HUDEP-2 (cell line): ENCODE measurements at regions not wholly inside any gene's neighbourhood (a gene's known extent, or its start where the extent isn't known, plus 50 kb on each side); places are given as distances from the start of the nearest gene placed in this dataset.

ENCODE experiments used
- DNase-seq, 76 experiments: peaks; one replicate each; lab custom pipeline; 2025; ENCODE audit not compliant: unreplicated experiment in 76 of 76; lab: John Stamatoyannopoulos, UW

DNA sequence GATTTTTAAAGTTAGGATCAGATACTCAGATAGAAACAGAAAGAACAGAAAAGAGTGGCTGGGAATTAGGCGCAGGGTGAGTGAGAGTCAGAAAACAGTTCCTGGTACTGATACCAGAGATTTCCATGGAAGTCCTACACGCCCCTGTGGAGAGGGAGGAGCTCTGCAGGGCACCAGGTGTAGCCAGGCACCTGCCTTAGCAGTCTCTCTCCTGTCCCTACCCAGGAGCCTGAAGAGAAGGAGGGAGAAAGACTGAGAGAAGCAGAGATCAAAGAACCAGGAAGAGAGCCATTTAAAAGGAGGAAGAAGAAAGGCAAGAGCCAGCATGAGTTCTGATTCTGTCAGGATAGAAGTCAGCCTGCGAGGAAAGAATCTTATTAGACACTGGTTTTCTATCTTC lies 65.0 kb downstream of the CBLN1 start:
- no peak for DNase-seq

DNA sequence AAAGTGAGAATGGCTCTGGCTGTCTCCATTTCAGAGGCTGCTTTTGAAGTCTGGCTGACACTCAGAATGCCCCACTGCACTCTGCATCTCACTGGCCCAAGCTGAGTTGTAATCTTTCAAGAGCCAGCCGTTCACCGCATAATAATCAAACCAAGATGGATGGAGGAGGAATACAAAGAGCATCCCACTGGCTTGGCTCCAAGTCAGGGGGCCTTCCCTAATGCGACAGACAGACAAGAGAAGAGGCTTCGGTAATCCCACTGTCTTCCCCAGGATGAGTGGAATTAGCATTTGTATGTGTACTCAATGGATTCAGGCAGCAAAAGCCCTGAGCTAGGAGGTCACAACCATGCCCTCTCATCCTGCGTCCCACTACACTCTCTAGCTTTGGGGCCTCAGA lies 68.0 kb downstream of the CBLN1 start:
- DNase-seq = no peak

DNA sequence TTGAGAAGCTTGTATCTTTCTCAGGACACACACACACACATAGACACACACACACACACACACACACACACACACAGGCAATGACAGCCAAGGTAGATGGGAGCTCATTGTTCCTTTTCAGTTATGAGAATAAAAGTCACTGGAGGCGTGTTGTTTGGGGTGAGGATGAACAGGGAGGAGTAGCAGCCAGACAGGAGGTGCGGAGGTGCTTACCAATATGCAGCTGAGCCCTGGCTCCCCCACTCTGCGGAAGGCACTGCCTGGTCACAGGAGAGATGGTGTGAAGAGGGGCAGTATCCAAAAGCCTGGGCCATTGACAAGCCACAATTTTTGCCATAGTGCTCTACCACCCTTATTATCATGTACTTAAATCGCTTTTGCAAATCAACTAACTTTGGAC lies 77.4 kb downstream of the CBLN1 start:
- DNase-seq = no peak

DNA sequence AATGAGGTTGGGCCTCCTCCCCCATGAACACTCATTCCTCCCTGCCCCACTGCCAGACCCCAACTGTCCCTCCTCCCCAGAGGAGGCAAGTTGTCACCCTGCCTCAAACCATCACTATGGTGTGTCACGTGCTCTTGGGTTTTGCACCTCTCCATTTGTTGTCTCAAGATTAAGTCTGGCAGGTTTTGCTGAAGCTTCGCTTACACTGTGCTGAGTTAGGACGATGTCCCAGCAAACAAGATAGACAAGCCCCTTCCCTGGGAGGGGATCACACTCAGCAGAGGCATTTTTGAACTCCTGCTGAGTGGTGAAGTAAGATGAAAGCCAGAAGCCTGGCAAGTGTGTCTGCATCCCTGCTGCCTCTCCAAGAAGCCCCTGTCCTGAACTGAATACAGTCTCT lies 78.3 kb downstream of the CBLN1 start:
- DNase-seq = no peak

DNA sequence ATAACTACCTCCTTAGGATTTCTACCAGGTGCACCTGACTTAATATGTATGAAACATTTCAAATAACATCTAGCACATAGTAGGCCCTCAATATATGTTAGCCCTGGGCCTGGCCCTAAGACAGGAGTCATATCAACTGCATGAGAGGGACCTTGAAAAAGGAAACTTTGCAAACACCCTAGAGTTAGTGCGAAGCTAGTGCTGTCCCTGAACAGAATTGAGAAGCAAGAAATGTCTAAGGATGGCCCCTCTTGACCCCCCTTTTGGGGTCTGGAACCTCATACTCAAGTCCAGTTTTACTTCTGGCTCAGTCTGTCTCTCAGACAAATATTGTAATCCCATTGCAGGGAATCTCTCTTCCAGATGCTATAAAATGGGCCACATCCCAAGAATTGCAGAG lies 80.5 kb downstream of the CBLN1 start:
- DNase-seq = no peak

DNA sequence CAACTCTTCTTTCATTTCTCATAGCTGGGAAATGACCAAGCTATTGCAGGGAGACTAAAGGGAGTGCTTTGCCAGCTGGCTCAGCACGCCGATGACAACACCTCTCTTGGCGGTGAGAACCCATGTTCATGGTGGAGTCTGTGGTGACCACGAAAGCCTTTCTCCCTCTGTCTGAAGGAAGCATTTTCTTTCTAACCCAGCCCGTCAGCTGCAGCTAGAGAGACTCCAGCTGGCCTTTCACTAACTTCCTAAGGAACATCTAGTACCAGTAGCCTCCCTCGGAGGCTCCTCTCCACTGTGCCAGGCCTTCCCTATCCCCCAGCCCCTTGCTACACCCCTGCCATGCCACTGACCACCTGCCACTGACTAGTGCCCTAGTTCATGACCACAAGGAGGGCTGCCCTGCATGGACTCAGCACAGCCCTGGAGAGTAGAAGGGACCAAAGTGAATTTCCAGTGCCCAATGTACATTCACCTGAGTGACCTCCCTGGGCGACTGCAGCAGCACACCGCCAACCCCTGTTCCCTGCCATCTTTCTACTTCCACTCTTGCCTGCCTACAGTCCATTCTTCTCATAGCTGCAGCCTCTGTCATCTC lies 81.3 kb downstream of the CBLN1 start:
- no peak for DNase-seq

DNA sequence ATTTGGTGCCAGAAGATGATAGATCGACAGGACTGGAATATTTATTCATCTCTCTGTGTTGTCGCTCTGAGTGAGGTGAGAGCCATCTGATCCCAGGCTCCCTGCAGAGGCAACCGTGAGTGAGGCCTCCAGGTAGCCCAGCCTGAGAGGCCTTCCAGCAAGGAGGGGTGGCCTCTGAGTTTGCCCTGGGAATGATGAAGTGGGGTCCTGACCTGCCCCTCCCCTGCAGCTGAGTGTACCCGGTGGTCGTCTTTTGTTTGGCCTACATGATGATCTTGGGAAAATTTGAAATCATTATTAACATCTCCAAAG lies 86.4 kb downstream of the CBLN1 start:
- DNase-seq = no peak

DNA sequence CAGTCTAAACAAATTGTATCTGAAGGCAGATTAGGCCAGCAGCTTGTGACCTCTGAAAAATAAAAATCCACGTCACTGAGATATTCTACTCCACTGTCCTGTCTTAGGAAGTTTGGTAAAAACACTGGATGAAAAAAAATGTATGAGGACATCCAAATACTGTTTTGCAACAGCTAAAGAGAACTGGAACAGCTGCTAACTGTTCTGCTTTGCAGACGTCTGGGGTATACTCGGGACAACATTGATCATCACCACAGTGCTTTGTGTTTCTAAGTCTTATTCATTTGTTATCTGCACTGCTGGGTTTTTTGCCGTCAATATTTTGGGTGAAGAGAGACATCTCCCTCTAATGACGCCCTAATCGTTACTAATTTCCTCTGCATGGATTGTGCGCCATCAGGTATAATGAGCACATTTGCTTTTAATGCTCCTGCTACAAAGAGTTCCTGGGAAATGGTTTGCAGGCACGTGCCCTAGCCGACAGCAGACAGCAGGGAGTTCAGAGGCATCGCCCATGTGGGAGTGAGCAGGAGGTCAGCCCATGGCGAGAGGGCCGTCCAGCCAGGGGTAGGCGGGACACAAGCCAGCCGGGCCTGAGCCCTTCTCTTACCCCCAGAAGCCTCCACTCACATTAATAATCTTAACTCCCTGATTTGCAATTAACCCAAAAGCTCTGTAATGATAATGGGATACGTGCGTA lies 87.0 kb downstream of the CBLN1 start:
- no peak for DNase-seq

DNA sequence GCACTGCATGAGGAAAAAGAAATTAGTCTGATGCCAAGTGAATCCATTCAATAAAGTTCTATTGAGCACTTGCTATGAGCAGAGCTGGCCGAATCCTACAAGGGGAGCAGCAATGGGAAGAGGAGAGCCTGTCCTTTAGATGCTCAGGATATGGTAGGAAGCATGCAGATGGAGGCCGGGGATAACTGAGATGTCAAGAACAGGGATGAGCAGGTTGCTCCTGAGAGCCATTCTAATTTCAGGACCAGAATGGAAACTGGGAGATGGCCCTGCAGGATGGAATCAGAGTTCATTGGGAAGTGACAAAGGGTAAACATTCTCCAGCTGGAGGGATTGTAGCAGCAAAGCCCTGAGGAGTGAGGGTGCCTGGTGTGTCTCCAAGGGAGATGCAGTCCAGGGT lies 88.0 kb downstream of the CBLN1 start:
- no peak for DNase-seq

DNA sequence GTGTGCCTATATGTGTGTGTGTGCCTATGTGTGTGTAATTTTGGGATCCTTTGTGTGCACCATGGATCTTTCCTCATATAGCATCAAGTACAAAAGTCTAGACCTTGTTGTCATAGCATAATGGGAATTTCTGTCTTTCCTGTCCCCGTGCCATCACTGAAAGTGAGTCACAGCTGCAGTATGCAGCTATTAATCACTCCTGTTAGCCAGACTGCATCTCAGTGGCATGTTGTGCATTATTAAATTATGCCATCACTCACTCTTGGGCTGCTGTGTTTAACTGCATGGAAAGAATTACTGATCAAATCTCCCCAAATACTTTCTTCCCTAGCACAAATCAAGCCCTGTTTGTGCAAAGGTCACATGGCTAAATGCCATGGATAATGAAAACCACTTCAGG lies 92.4 kb downstream of the CBLN1 start:
- no peak for DNase-seq

DNA sequence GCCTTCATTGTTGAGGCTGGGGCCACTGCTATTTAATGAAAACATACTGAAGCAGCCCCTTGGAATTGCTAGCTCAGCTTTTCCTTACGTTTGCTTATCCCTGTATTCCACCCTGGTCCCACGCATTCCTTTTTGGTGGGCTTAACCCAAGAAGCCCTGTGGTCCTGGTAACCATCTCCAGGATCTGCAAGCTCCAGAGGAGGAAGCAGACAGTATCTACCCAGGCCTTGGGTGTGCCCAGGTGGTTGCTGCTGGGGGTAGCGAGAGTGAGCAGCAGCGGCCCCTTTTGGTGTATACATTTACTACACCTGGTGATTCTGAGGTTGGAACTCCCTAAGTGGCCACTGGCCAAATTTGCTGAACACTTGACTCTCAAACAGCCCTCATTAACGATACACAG lies 97.7 kb downstream of the CBLN1 start:
- DNase-seq = peak in 14 of 76 experiments; percentile 0 to 35 (median 8)

DNA sequence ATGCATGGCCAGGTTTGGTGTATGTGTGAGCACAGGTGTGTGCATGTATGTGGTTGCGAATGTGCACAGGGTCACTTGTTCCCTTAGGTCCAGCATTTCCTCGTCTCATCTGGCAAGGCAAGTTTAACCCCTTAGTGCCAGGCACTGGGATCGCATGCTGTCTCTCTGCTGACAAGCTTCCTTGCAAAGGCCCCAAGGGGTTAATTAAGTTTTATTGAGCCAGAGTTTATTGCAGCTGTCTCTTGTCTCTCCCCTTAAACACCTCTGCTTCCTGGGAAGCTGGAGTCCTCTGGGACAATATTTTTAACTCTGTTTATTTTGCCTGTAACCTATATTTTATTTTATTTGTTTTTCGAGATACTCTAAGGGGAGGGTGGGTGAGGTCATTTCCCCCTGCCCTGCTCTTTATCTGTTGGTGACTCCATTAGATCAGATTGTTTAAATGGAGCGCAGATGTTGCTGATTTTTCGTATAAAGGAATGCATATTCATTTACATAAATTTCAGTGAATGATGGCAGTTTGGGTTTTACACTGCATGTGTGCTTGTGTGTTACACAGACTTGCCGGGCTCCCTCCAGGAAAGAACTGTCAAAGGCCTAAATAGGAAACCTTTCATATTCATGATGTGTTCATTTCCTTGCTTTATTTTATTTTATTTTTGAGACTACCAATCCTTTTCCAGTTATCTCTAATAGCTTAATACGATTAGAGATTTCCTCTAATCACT lies 99.7 kb downstream of the CBLN1 start:
- no peak for DNase-seq

DNA sequence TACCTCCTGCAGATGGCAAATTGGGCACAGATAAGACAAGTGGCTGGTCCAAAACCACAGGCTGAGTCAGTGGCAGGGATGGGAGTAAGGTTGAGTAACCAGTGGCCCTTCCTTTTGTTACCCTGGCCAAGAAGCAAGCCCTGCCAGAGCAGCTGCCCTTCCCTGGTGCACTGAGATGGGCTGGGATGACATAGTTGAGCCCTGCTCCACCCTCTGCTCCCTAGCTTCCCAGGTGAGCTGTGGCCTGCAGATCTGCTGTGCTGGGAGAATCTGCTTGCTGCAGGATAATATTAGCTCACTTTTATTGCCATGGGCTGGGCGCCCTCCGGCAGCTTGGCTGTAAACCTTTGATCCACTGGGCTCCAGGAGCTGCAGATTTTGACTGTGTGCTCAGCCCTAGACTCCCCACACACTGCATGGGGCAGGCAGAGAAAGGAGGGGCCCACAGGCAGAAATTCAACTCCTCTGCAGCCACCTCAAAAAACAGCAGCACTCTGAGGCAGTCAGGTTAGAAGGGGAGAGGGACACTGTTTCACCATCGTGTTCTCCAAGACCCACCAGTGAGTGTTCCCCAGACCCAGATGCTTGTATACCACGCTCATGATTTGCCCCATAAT lies 101.8 kb downstream of the CBLN1 start:
- DNase-seq = no peak

DNA sequence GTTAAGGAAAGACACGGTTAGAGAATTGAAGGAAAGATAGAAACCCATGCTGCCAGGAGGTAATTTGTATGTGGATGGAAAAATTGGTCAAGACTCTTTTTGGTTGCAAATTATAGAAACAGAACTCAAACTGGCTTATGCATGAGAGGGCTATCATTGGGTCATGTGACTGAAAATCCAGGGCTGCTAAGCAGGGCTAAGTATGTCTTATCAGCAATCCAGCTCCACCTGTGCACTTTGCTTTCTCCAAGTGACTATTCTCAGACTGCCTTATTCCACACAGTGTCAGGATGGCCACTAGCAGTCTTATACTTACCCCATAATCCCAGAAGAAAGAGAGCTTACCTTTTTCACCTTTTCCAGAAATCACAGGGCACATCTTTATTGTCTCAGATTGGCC lies 113.5 kb downstream of the CBLN1 start:
- DNase-seq = no peak

DNA sequence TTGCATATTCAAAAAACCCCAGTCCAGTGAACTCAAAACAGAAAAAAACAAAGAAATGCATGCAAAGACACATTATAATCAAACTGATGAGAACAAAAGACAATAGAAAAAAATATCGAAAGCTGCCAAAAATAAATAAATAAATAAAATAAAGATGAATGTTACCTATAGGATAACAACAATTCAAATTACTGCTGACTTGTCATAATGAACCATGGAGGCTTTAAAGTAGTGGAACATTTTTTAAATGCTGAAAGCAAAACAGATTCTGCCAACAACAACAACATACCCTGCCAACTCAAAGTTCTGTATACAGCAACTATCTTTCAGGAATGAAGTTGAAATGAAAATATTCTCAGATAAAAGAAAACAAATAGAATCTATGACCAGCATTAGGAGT lies 116.6 kb downstream of the CBLN1 start:
- no peak for DNase-seq

DNA sequence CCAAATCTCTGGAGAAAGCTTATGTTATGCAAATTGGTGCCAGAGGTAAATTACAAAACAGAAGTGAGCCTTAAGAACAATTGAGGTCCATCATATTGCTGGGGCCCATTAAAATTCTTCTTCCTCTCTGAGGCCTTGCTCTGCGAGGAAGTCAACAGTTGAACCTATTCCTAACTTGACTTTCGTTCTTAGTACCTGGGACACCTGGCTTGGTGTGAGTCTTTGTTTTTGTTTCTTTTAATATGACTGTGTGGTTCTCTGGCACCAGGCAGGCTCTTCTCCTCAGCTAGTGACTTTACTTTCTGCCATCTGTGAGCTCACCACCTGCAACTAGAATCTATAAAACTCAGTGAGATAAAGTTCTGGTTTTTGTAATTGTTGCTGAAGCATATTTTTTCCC lies 120.4 kb downstream of the CBLN1 start:
- DNase-seq = no peak

DNA sequence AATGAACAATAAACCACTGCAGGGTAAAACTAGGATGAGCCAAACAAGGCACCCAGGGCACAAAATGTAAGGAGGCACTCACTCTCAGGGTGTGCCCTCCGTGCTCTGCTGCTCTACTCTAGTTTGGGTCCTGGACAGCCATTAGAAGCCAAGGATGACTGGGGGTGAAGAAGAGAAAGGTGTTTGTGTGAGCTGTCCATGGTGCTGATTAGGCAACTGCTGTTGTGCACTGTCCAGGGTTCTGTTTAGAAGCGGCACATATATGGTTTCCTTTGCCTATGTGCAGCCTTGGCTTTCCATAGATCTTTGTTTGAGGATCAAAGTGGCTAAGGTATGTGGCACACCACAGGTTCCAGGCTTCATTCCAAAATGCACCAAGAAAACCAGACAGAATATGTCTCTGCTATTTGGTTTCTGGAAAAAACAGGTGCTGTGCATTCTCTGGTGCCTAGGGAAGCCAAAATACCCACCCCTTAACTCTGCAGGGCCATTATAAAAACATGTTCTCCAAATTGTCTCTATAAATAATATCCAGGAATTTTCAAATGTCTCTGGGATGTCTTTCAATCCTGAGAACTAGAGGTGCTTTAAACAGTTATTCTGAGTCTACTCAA lies 123.5 kb downstream of the CBLN1 start:
- DNase-seq = peak in 25 of 76 experiments; percentile 0 to 58 (median 5)

DNA sequence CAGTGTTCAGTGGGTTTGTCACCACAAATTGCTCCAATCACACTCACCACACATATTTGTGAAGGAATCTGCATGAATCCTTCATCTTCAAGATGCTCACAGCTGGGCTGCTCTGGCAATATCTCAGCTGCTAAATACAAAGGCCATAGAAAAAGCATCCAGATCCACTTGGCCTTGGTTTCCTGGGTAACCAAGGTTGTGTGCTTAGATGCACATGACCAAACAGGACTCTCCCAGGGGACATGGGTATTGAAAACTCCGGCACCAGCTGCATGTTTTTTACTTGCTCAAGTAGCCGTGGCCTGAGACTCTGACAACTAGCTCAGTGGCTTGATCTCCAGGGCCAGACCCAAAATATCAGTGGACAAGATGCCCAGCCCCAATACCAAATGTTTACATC lies 131.3 kb downstream of the CBLN1 start:
- DNase-seq = no peak

DNA sequence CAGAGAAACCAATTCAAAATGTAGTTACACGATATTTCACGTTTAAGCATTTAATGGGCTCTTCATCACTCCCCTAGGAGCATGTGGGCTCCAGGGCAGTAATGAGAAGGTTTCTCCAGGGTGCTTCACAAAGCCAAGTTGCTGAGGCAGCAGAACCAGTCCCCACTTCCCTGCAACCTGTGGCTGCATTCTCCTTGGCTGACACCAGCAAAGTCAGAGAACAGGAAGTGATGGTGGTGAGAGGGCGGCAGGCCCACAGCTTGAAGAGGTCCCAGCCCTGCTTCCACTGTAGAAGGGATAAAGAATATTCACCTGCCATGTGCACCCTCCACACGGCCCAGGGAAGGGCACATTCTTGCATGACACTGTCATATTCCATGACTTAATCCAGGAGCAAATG lies 133.2 kb downstream of the CBLN1 start:
- DNase-seq = no peak

DNA sequence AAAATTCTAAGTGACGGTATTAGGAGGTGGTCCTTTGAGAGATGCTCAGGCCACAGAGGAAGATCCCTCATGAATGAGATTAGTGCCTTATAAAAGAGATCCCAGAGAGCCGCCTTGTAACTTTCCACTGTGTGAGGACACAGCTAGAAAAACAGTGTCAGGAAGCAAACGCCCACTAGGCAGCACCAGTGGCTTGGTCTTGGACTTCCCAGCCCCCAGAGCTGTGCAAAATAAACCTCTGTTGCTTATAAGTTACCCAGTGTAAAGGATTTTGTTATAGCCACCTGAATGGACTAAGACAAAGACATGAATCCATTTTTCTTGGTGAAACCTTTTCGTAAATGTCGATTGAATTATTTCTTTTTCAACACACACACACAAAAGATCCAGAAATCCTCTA lies 141.0 kb downstream of the CBLN1 start:
- no peak for DNase-seq

DNA sequence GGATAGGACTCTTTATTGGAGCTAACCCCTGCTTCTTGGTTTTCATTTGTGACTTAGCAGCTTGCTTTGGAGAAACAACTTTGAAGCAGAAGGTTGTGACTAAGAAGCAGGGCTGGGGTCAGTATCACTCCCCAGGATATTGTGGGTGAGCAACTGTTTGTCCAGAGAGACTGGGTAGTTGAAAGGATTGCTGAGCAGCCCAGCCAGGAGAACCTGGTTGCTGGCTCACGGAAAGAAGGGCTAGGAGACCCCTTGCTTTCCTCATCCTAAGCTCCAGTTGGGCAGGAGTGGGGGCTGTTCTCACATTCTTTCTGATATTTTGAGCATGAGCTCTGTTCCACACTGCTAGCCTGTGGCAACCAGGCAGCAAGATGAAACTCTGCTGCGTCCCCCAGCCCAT lies 151.2 kb downstream of the CBLN1 start:
- DNase-seq = no peak

DNA sequence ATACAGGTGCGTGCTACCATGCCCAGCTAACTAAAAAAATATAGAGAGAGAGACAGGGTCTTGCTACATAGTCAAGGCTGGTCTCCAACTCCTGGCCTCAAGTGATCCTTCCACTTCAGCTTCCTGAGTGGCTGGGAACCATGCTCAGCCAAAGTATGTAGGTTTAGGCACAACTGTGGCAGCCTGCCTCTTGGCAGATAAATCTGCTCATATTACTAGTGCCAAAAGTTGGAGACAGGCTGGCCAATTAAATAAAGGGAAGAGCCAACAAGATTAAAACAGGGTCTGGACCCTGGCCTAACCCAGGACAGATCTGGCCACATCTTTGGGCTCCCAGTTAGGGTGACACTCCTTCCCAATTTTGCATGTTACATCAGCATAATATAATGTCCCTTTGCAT lies 151.7 kb downstream of the CBLN1 start:
- DNase-seq = no peak
